ENCODE measurements at regions not wholly inside any gene's neighbourhood (a gene's known extent, or its start where the extent isn't known, plus 50 kb on each side); places are given as distances from the start of the nearest gene placed in this dataset.

DNA sequence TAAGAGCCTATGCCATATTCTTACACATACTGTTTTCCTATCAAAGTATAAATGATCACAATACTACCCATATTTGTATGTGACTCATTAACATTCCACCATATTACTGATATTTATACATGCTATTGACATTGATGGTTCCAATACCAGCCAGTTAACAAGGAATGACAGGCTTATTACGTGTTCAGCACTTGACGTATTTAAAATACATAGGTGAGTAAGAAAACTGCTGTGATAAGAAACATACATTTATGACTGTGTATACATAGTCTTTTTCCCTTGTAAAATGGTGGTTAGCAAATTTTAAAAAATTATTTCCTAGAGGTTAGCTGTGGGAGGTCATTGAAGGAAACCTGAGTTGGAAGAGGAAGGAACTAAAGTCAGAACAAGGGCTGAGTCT, 81.1 kb upstream of the NEUROD6 start:
- peaks cover 24% of the 10 kb centered on the region; the same call in 1 of the 2 replicates for H3K9me3 Mint-ChIP-seq
- H3K4me1 Mint-ChIP-seq (ENCODE audit: low read depth): no peaks in the 10 kb centered on the region
- no peak for DNase-seq
- TF ChIP-seq, protein P1, sequence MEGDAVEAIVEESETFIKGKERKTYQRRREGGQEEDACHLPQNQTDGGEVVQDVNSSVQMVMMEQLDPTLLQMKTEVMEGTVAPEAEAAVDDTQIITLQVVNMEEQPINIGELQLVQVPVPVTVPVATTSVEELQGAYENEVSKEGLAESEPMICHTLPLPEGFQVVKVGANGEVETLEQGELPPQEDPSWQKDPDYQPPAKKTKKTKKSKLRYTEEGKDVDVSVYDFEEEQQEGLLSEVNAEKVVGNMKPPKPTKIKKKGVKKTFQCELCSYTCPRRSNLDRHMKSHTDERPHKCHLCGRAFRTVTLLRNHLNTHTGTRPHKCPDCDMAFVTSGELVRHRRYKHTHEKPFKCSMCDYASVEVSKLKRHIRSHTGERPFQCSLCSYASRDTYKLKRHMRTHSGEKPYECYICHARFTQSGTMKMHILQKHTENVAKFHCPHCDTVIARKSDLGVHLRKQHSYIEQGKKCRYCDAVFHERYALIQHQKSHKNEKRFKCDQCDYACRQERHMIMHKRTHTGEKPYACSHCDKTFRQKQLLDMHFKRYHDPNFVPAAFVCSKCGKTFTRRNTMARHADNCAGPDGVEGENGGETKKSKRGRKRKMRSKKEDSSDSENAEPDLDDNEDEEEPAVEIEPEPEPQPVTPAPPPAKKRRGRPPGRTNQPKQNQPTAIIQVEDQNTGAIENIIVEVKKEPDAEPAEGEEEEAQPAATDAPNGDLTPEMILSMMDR (IDR thresholded peaks at IDR 0.05): no peak
- no peak overlapping the region for H3K27ac Mint-ChIP-seq
- H3K27me3 Mint-ChIP-seq (ENCODE audit: insufficient read depth): peaks cover 2% of the 10 kb centered on the region
- no peaks in the 10 kb centered on the region for H3K36me3 Mint-ChIP-seq (ENCODE audit: low read depth)
- H3K4me3 Mint-ChIP-seq: no peak overlapping the region

DNA sequence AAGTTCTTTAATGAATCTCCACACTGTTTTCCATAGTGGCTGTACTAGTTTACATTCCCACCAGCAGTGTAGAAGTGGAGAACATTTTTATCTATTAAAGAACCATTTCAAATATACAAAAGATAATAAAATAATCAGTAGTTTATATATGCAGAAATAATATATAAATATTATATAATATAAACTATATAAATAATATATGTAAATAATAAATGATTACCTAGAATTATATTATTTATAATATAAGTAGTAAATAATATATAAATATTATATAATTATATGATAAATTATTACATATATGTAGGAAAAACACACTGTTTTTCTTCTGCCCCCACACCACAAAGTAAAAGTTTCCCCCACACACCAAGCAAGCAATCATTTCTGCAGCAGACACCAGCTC, 83.5 kb upstream of the NEUROD6 start:
- H3K4me3 Mint-ChIP-seq: no peak overlapping the region
- no peaks in the 10 kb centered on the region for H3K36me3 Mint-ChIP-seq (ENCODE audit: low read depth)
- no peak overlapping the region for H3K27ac Mint-ChIP-seq
- peaks cover 24% of the 10 kb centered on the region; the same call in 1 of the 2 replicates for H3K9me3 Mint-ChIP-seq
- H3K4me1 Mint-ChIP-seq (ENCODE audit: low read depth): no peaks in the 10 kb centered on the region
- peaks cover 2% of the 10 kb centered on the region for H3K27me3 Mint-ChIP-seq (ENCODE audit: insufficient read depth)
- no peak for DNase-seq
- TF ChIP-seq, protein P1 (IDR thresholded peaks at IDR 0.05): no peak

DNA sequence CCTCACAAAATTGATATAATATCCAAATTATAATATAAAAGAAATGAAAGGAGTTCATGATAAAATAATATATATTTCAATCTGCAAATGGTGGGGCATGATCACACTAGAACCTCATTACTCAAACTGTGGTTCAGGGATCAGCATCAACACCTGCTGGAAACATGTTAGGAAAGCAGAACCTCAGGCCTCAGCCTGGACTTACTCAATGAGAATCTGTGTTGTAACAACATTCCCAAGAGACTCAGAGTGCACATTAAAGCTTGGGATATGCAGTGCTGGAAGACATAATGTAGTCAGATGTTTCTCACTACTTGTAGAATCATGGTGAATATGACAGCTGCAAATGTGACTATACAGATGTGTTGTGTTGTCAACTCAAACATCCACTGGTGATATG, 81.7 kb upstream of the ITPRID1 start:
- H3K4me3 Mint-ChIP-seq: no peak overlapping the region
- DNase-seq: no peak
- TF ChIP-seq, protein P1 (IDR thresholded peaks at IDR 0.05): no peak
- no peaks in the 10 kb centered on the region for H3K27me3 Mint-ChIP-seq (ENCODE audit: insufficient read depth)
- no peaks in the 10 kb centered on the region for H3K36me3 Mint-ChIP-seq (ENCODE audit: low read depth)
- H3K27ac Mint-ChIP-seq: no peak overlapping the region
- peaks cover 19% of the 10 kb centered on the region for H3K9me3 Mint-ChIP-seq
- H3K4me1 Mint-ChIP-seq (ENCODE audit: low read depth): no peaks in the 10 kb centered on the region

DNA sequence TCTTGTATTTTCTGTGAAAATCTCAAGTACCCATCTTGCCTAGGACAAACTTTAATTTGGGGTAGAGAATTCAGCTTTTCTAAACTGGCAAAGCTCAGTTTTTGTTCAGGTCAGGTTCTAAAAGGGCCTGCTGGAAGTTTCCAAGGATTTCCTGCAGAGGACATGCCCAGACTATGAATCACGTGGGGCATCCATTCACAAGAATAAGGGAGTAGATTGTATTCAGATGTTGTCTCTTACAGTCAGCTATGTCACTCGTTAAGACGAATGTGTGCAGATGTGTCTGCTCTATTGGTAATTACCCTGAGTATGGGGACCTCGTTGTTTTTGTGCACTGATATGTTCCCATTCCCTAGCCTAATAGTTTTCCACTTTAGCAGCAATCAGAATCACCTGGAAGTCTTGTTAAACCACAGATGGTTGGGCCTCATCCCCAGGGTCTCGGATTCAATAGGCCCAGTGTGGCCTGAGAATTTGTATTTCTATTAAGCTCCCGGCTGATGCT, 81.0 kb upstream of the ITPRID1 start:
- no peak overlapping the region for H3K4me3 Mint-ChIP-seq

DNA sequence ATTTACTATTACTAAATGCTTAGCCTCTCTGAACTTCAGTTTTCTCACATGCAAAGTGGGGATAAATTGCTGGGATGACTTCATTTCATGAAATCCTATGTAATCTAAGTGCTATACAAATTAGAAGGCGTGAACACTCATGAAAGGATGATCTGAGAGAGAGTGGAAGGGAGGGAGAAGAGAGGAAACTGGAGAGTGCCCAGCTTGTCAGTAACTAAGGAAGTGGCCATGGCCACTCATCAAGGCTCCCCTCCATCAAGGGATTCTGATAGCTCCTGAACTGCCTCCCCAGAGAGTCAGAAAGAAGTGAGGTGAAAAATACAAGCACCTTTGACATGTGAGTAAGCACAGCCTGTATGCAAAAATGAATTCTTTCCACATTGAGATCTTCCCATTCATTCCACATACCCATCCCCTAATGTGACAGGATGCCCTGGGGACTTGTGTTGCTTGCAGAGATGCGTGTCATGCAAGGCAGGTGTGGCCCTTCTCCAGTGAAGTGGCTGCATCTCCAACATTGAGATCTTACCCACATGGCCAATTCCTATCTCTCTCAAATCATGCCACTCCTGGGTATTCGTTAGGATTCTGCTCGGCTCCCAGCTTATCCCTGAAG, 76.5 kb upstream of the ITPRID1 start:
- Mint-ChIP-seq H3K4me3 (no peak overlapping the region), H3K27ac (no peak overlapping the region), H3K9me3 (peaks cover 22% of the 10 kb centered on the region), H3K27me3 (ENCODE audit: insufficient read depth) (no peaks in the 10 kb centered on the region), H3K4me1 (ENCODE audit: low read depth) (no peaks in the 10 kb centered on the region), H3K36me3 (ENCODE audit: low read depth) (no peaks in the 10 kb centered on the region)
- TF ChIP-seq, protein P1 (IDR thresholded peaks at IDR 0.05): no peak
- DNase-seq: no peak

More for the DNA sequence above, 81.0 kb upstream of the ITPRID1 start:
- TF ChIP-seq, protein P1 (IDR thresholded peaks at IDR 0.05): no peak
- no peak for DNase-seq
- H3K9me3 Mint-ChIP-seq: peaks cover 19% of the 10 kb centered on the region
- no peaks in the 10 kb centered on the region for H3K27me3 Mint-ChIP-seq (ENCODE audit: insufficient read depth)
- H3K4me1 Mint-ChIP-seq (ENCODE audit: low read depth): no peaks in the 10 kb centered on the region
- H3K36me3 Mint-ChIP-seq (ENCODE audit: low read depth): no peaks in the 10 kb centered on the region
- H3K27ac Mint-ChIP-seq: no peak overlapping the region

All from HFFc6 (cell line).